HCT116 (cell line): ENCODE measurements at regions not wholly inside any gene's neighbourhood (a gene's known extent, or its start where the extent isn't known, plus 50 kb on each side); places are given as distances from the start of the nearest gene placed in this dataset.

ENCODE experiments used
- EZH2 ChIP-seq: fragments of 200-600 bp; sonication (generic); IDR thresholded peaks from 2 replicates; pipeline ENCODE4 v1.6.1; 2017; ENCODE audit warnings: antibody characterized with exemption, mixed run types
- EZH2phosphoT487 ChIP-seq: fragments of 200-600 bp; IDR thresholded peaks from 2 replicates; pipeline ENCODE4 v1.6.1; 2018; ENCODE audit warnings: antibody characterized with exemption, borderline replicate concordance
- POLR2A ChIP-seq: IDR thresholded peaks from 2 replicates; pipeline ENCODE4 v1.7.0; 2011; ENCODE audit warnings: borderline replicate concordance; ENCODE audit not compliant: insufficient read depth, insufficient read length; ENCODE audit errors: extremely low read depth
- RAD21 ChIP-seq: IDR thresholded peaks from 2 replicates; pipeline ENCODE4 v1.6.1; 2012; ENCODE audit warnings: low read depth, mild to moderate bottlenecking
- TCF7L2 ChIP-seq: IDR thresholded peaks from 2 replicates; pipeline ENCODE4 v1.7.0; 2011; ENCODE audit warnings: borderline replicate concordance, inconsistent platforms; ENCODE audit not compliant: insufficient read depth, insufficient read length; ENCODE audit errors: extremely low read depth
- YY1 ChIP-seq: IDR thresholded peaks from 2 replicates; pipeline ENCODE4 v1.6.1; 2011; ENCODE audit warnings: low read length, low read depth, moderate library complexity, mild to moderate bottlenecking; ENCODE audit not compliant: insufficient replicate concordance; ENCODE audit errors: extremely low read depth
- ZFX ChIP-seq: fragments of 450-650 bp; IDR thresholded peaks from 2 replicates; pipeline ENCODE4 v1.6.1; 2017
- ZNF274 ChIP-seq: fragments of 200-500 bp; sonication (Bioruptor generic); IDR thresholded peaks from 2 replicates; pipeline ENCODE4 v1.6.1; 2014; ENCODE audit warnings: mild to moderate bottlenecking, low read depth, low read length, inconsistent platforms
- TF ChIP-seq, protein P1 (sequence below), 3 experiments: fragments of 200-600 bp in 1 of 3; sonication (generic) in 1 of 3; IDR thresholded peaks in 2 of 3; conservative IDR thresholded peaks in 1 of 3; 2 replicates each; pipeline ENCODE4 v1.5.1; 2012 to 2017; ENCODE audit warnings: low read depth in 2 of 3, low read length in 2 of 3, antibody characterized with exemption in 1 of 3, borderline replicate concordance in 1 of 3, control low read depth in 1 of 3, mild to moderate bottlenecking in 1 of 3, mixed read lengths in 1 of 3, mixed run types in 1 of 3, moderate library complexity in 1 of 3; ENCODE audit not compliant: insufficient read depth in 1 of 3
- TF ChIP-seq, protein P2 (sequence below): IDR thresholded peaks from 2 replicates; pipeline ENCODE4 v1.6.1; 2012

- TF ChIP-seq EZH2 (no peak), POLR2A (no peak), RAD21 (no peak), EZH2phosphoT487 (no peak), YY1 (no peak), ZFX (no peak), ZNF274 (no peak), TCF7L2 (no peak)
- TF ChIP-seq, protein P1, sequence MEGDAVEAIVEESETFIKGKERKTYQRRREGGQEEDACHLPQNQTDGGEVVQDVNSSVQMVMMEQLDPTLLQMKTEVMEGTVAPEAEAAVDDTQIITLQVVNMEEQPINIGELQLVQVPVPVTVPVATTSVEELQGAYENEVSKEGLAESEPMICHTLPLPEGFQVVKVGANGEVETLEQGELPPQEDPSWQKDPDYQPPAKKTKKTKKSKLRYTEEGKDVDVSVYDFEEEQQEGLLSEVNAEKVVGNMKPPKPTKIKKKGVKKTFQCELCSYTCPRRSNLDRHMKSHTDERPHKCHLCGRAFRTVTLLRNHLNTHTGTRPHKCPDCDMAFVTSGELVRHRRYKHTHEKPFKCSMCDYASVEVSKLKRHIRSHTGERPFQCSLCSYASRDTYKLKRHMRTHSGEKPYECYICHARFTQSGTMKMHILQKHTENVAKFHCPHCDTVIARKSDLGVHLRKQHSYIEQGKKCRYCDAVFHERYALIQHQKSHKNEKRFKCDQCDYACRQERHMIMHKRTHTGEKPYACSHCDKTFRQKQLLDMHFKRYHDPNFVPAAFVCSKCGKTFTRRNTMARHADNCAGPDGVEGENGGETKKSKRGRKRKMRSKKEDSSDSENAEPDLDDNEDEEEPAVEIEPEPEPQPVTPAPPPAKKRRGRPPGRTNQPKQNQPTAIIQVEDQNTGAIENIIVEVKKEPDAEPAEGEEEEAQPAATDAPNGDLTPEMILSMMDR (IDR thresholded peaks at IDR 0.05 in 2 of 3, conservative IDR thresholded peaks at IDR 0.05 in 1 of 3; ENCODE audit: borderline replicate concordance in 1 of 3, insufficient read depth in 1 of 3, low read depth in 2 of 3, low read length in 2 of 3): no peak
- TF ChIP-seq, protein P2, sequence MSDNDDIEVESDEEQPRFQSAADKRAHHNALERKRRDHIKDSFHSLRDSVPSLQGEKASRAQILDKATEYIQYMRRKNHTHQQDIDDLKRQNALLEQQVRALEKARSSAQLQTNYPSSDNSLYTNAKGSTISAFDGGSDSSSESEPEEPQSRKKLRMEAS: no peak
These were observed 328.9 kb downstream of the ZEB2 start for GRCh38 chr2:144190908-144191605.
